ENCODE measurements at regions not wholly inside any gene's neighbourhood (a gene's known extent, or its start where the extent isn't known, plus 50 kb on each side); places are given as distances from the start of the nearest gene placed in this dataset.
A peak's percentile ranks its signal among the peaks of the same experiment; 100 is the strongest.
"Not testable (repeated sequence)": the region's sequence is repeated elsewhere in the genome, so short reads cannot be mapped to it uniquely, and the experiment has no call there.

- H3K4me1 ChIP-seq; intact Hi-C loops (cut with DNase I); H3K4me3 ChIP-seq; DNase-seq; H3K9me3 ChIP-seq; H3K27me3 ChIP-seq; H3K36me3 ChIP-seq; H3K27ac ChIP-seq: not testable (repeated sequence)
- no CpG with 5 or more reads among the region's 8 CpGs for WGBS, 2 donors
Observed at GRCh38 chr9:66046992-66047391, 310.0 kb downstream of the FOXD4L4 start.

DNA sequence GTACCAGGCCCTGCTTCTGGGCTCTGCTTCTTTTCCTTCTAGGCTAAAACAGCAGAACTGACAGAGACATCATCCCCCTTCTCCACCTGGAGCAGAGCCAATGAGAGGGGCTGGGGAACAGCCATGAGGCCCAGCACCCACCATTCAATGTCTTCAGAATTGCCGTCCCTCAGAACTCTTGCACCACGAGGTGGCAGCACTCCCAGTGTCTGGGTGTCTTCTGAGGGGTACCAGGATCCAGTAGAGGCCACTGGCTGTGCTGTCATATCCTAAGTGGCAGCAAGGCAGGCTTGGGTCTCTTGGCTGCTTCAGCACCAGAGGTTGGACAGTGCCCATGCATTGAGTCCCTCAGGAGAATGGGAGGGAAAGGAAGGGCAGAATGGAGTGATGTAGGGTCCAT is 312.8 kb downstream of the FOXD4L4 start:
- intact Hi-C loops (cut with DNase I); H3K4me1 ChIP-seq; H3K27me3 ChIP-seq; H3K9me3 ChIP-seq; H3K36me3 ChIP-seq; H3K4me3 ChIP-seq; H3K27ac ChIP-seq; DNase-seq: not testable (repeated sequence)
- WGBS, 2 donors, result no CpG with 5 or more reads among the region's 2 CpGs

DNA sequence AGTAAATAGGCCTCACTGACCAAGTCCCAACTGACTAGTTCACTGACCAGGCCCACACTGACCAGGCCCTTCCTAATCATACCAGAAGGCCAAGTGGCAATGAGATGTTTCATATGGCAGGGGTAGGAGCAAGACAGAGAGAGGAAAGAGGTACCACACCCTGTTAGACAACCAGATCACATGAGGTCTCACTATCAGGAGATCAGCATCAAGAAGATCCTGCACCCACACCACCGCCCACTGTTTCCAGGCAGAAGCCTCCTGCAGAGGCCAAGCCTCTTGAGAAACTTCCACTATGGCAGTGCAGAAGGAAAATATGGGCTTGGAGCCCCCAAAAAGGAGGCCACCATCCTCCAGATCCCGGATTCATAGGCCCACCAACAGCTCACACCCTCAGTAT is 317.8 kb downstream of the FOXD4L4 start:
- H3K36me3 ChIP-seq; H3K4me3 ChIP-seq; H3K4me1 ChIP-seq; H3K9me3 ChIP-seq; H3K27me3 ChIP-seq; H3K27ac ChIP-seq; intact Hi-C loops (cut with DNase I); DNase-seq: not testable (repeated sequence)
- WGBS, 2 donors, result no CpG with 5 or more reads among the region's 2 CpGs

GRCh38 chr9:66060681-66061080 is 323.7 kb downstream of the FOXD4L4 start:
- intact Hi-C loops (cut with DNase I); H3K4me1 ChIP-seq; DNase-seq; H3K9me3 ChIP-seq; H3K27me3 ChIP-seq; H3K4me3 ChIP-seq; H3K27ac ChIP-seq; H3K36me3 ChIP-seq: not testable (repeated sequence)
- no CpG with 5 or more reads among the region's 1 CpG for WGBS, 2 donors

- peak; percentile 25 for DNase-seq
- H3K4me3 ChIP-seq; H3K36me3 ChIP-seq; H3K4me1 ChIP-seq; H3K27ac ChIP-seq; H3K27me3 ChIP-seq; intact Hi-C loops (cut with DNase I); H3K9me3 ChIP-seq: not testable (repeated sequence)
- WGBS, 2 donors, result no CpG with 5 or more reads among the region's 1 CpG
Observed at GRCh38 chr9:66063822-66064221, 326.9 kb downstream of the FOXD4L4 start.

GRCh38 chr9:66065735-66066134 is 328.8 kb downstream of the FOXD4L4 start:
- intact Hi-C loops (cut with DNase I); H3K27me3 ChIP-seq; H3K36me3 ChIP-seq; H3K27ac ChIP-seq; H3K4me1 ChIP-seq; H3K4me3 ChIP-seq; H3K9me3 ChIP-seq: not testable (repeated sequence)
- WGBS, 2 donors, result 74 to 81% methylated on average over 3 of the region's 5 CpGs
- peak; percentile 66 for DNase-seq

DNA sequence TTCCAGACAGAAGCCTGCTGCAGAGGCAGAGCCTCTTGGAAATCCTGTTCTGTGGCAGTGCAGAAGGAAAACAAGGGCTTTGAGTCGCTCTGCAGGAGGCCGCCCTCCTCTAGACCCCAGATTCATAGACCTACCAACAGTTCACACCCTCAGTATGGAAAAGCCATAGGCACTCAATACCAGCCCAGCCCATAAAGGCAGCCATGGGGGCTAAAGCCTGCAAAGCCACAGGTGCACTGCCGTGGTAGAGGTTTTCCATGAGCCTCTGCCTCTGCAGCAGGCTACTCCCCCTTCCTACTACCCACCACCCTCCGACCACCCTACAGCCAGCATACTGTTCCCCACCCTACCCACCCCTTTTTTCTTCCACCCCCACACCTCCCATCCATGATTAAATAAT is 330.3 kb downstream of the FOXD4L4 start:
- 94 to 95% methylated on average over 4 of the region's 4 CpGs for WGBS, 2 donors
- H3K4me3 ChIP-seq; H3K9me3 ChIP-seq; H3K36me3 ChIP-seq; H3K4me1 ChIP-seq; H3K27ac ChIP-seq; intact Hi-C loops (cut with DNase I); H3K27me3 ChIP-seq: not testable (repeated sequence)
- peak; percentile 63 for DNase-seq

- H3K4me1 ChIP-seq; H3K36me3 ChIP-seq; H3K27ac ChIP-seq; H3K9me3 ChIP-seq; intact Hi-C loops (cut with DNase I); H3K27me3 ChIP-seq; H3K4me3 ChIP-seq: not testable (repeated sequence)
- DNase-seq, result peak; percentile 18
- 87 to 90% methylated on average over 2 of the region's 4 CpGs for WGBS, 2 donors
Observed at GRCh38 chr9:66068451-66068989, 331.6 kb downstream of the FOXD4L4 start.

- H3K4me1 ChIP-seq; H3K36me3 ChIP-seq; intact Hi-C loops (cut with DNase I); H3K27me3 ChIP-seq; H3K4me3 ChIP-seq; H3K27ac ChIP-seq; H3K9me3 ChIP-seq: not testable (repeated sequence)
- peak; percentile 39 for DNase-seq
- WGBS, 2 donors, result 78 to 90% methylated on average over 1 of the region's 2 CpGs
Observed at GRCh38 chr9:66069025-66069424, 332.1 kb downstream of the FOXD4L4 start.

- H3K4me3 ChIP-seq; H3K4me1 ChIP-seq; H3K9me3 ChIP-seq; H3K36me3 ChIP-seq; DNase-seq; intact Hi-C loops (cut with DNase I); H3K27ac ChIP-seq; H3K27me3 ChIP-seq: not testable (repeated sequence)
Observed at GRCh38 chr9:66073111-66073510, 336.2 kb downstream of the FOXD4L4 start.

DNA sequence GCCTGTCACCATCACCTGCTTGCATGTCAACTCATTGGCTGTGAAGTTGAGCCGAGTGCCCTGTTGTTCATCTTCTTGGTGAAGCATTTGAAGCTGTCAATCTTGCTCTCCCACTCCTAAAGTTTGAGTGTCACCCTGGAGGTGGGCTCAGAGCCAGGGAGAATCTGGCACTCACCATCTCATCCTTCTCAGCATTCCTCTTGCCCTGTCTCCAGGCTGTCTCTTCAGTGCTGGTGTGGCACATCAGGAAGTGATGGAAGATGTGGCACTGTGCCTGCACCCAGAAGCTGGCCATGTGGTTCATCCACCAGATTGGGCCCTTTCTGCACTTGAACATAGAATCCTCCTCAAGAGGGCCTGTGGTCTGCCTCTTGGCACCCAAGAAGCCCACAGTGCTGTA is 345.9 kb downstream of the FOXD4L4 start:
- H3K4me3 ChIP-seq; H3K4me1 ChIP-seq; H3K27ac ChIP-seq; DNase-seq; H3K27me3 ChIP-seq; H3K9me3 ChIP-seq; H3K36me3 ChIP-seq; intact Hi-C loops (cut with DNase I): not testable (repeated sequence)
- WGBS, 2 donors, result no CpG with 5 or more reads among the region's 1 CpG

All from sigmoid colon (tissue), 6 donors.